Loucy (cell line): ENCODE measurements at regions not wholly inside any gene's neighbourhood (a gene's known extent, or its start where the extent isn't known, plus 50 kb on each side); places are given as distances from the start of the nearest gene placed in this dataset.

Experiments used
- H2AFZ ChIP-seq: fragments of 200-600 bp; sonication (generic); 2 replicates; pipeline ENCODE4 v1.6.0; 2016; ENCODE audit warnings: antibody characterized with exemption, mild to moderate bottlenecking, low read length, moderate library complexity
- H3F3A ChIP-seq: fragments of 200-600 bp; 2 replicates; pipeline ENCODE4 v1.6.0; 2016; ENCODE audit warnings: antibody characterized with exemption, low read depth, mild to moderate bottlenecking
- H3K27me3 ChIP-seq: fragments of 200-600 bp; sonication (generic); 2 replicates; pipeline ENCODE4 v1.6.1; 2014; ENCODE audit warnings: low read length, mild to moderate bottlenecking; ENCODE audit not compliant: insufficient read depth, poor library complexity, severe bottlenecking
- H3K36me3 ChIP-seq: fragments of 200-600 bp; sonication (generic); 2 replicates; pipeline ENCODE4 v1.6.1; 2016; ENCODE audit warnings: low read length; ENCODE audit not compliant: insufficient read depth
- H3K4me1 ChIP-seq: fragments of 200-600 bp; sonication (generic); 2 replicates; pipeline ENCODE4 v1.5.1; 2014; ENCODE audit warnings: low read length, mild to moderate bottlenecking; ENCODE audit not compliant: insufficient read depth, poor library complexity, severe bottlenecking
- H3K4me2 ChIP-seq: fragments of 200-600 bp; sonication (generic); 2 replicates; pipeline ENCODE4 v1.6.0; 2014; ENCODE audit warnings: antibody characterized with exemption, low read length, low read depth, mild to moderate bottlenecking; ENCODE audit not compliant: poor library complexity, severe bottlenecking
- H3K4me3 ChIP-seq: fragments of 200-600 bp; sonication (generic); 2 replicates; pipeline ENCODE4 v1.5.1; 2014; ENCODE audit warnings: low read length, mild to moderate bottlenecking, mixed read lengths; ENCODE audit not compliant: poor library complexity, severe bottlenecking
- H3K79me2 ChIP-seq: fragments of 200-600 bp; sonication (generic); 2 replicates; pipeline ENCODE4 v1.6.1; 2014; ENCODE audit warnings: low read length; ENCODE audit not compliant: insufficient read depth
- H3K9ac ChIP-seq: fragments of 200-600 bp; sonication (generic); 2 replicates; pipeline ENCODE4 v1.6.0; 2014; ENCODE audit warnings: mild to moderate bottlenecking, low read depth, low read length, moderate library complexity; ENCODE audit not compliant: poor library complexity, severe bottlenecking
- H3K9me2 ChIP-seq: fragments of 200-600 bp; sonication (generic); replicated peaks from 2 replicates; pipeline ENCODE4 v1.6.1; 2016; ENCODE audit warnings: low read depth, low read length, mixed read lengths
- H3K9me3 ChIP-seq: fragments of 200-600 bp; sonication (generic); 2 replicates; pipeline ENCODE4 v1.6.1; 2014; ENCODE audit warnings: mild to moderate bottlenecking, antibody characterized with exemption, low read length, low read depth; ENCODE audit not compliant: insufficient read depth
- H4K20me1 ChIP-seq: fragments of 200-600 bp; sonication (generic); 2 replicates; pipeline ENCODE4 v1.6.0; 2014; ENCODE audit warnings: antibody characterized with exemption, low read length, mild to moderate bottlenecking; ENCODE audit not compliant: insufficient read depth, poor library complexity, severe bottlenecking
- CTCF ChIP-seq: fragments of 200-600 bp; sonication (generic); conservative IDR thresholded peaks from 2 replicates; pipeline ENCODE4 v1.5.1; 2014; ENCODE audit warnings: mild to moderate bottlenecking, antibody characterized with exemption, low read length
- EZH2phosphoT487 ChIP-seq: fragments of 200-600 bp; IDR thresholded peaks from 2 replicates; pipeline ENCODE4 v1.6.1; 2018; ENCODE audit warnings: antibody characterized with exemption, mild to moderate bottlenecking, moderate library complexity, borderline replicate concordance

GRCh38 chr6:104162036-104162669, 697.6 kb downstream of the HACE1 start:
- H3K36me3 ChIP-seq: no peaks in the 10 kb centered on the region
- H3K9ac ChIP-seq: no peak overlapping the region
- H3K4me1 ChIP-seq: no peaks in the 10 kb centered on the region
- H3K4me3 ChIP-seq: no peak overlapping the region
- no peaks in the 10 kb centered on the region for H3K9me2 ChIP-seq
- no peak for TF ChIP-seq EZH2phosphoT487
- TF ChIP-seq CTCF: no peak
- no peaks in the 10 kb centered on the region for H3K27me3 ChIP-seq
- no peaks in the 10 kb centered on the region for H3K9me3 ChIP-seq
- H3K4me2 ChIP-seq: no peak overlapping the region
- H2AFZ ChIP-seq: no peak overlapping the region
- H4K20me1 ChIP-seq: no peaks in the 10 kb centered on the region
- H3F3A ChIP-seq: no peaks in the 10 kb centered on the region
- H3K79me2 ChIP-seq: no peaks in the 10 kb centered on the region

GRCh38 chr6:104159045-104159618, 700.6 kb downstream of the HACE1 start:
- Histone ChIP-seq H3K9ac (no peak overlapping the region), H3K4me1 (no peaks in the 10 kb centered on the region), H3K27me3 (no peaks in the 10 kb centered on the region), H3K9me2 (0 out of 2 replicates have a peak, but pooled peaks cover 3% of the 10 kb centered on the region), H3K9me3 (no peaks in the 10 kb centered on the region), H3K4me3 (no peak overlapping the region), H2AFZ (no peak overlapping the region), H3F3A (no peaks in the 10 kb centered on the region), H3K36me3 (no peaks in the 10 kb centered on the region), H3K4me2 (no peak overlapping the region), H4K20me1 (no peaks in the 10 kb centered on the region), H3K79me2 (no peaks in the 10 kb centered on the region)
- no peak for TF ChIP-seq CTCF
- no peak for TF ChIP-seq EZH2phosphoT487

GRCh38 chr6:104143757-104144156, 716.0 kb downstream of the HACE1 start:
- Histone ChIP-seq H3K9ac (no peak overlapping the region), H3K4me3 (no peak overlapping the region), H3K27me3 (no peaks in the 10 kb centered on the region), H3K4me1 (no peaks in the 10 kb centered on the region), H4K20me1 (no peaks in the 10 kb centered on the region), H3K79me2 (no peaks in the 10 kb centered on the region), H3K36me3 (no peaks in the 10 kb centered on the region), H3K9me2 (no peaks in the 10 kb centered on the region), H2AFZ (no peak overlapping the region), H3K9me3 (no peaks in the 10 kb centered on the region; the same call in 1 of the 2 replicates), H3K4me2 (no peak overlapping the region), H3F3A (no peaks in the 10 kb centered on the region)
- no peak for TF ChIP-seq EZH2phosphoT487
- no peak for TF ChIP-seq CTCF
